SH-SY5Y (cell line): ENCODE measurements at regions not wholly inside any gene's neighbourhood (a gene's known extent, or its start where the extent isn't known, plus 50 kb on each side); places are given as distances from the start of the nearest gene placed in this dataset.

Experiments used
- GATA2 ChIP-seq: IDR thresholded peaks from 2 replicates; pipeline ENCODE4 v1.6.1; 2011; ENCODE audit warnings: mild to moderate bottlenecking, low read depth, low read length
- GATA3 ChIP-seq: IDR thresholded peaks from 2 replicates; pipeline ENCODE4 v1.6.1; 2011; ENCODE audit warnings: low read depth, mild to moderate bottlenecking, low read length, moderate library complexity

GRCh38 chr2:195482010-195482409 is 175.0 kb upstream of the SLC39A10 start:
- no peak for TF ChIP-seq GATA2
- no peak for TF ChIP-seq GATA3
